ENCODE measurements at regions not wholly inside any gene's neighbourhood (a gene's known extent, or its start where the extent isn't known, plus 50 kb on each side); places are given as distances from the start of the nearest gene placed in this dataset.

- Histone ChIP-seq H3K9me3 (ENCODE audit: low read length) (no peaks in the 10 kb centered on the region), H3K9ac (ENCODE audit: low read length) (no peak overlapping the region), H3K36me3 (ENCODE audit: insufficient read depth, low read length) (no peaks in the 10 kb centered on the region), H3K9me2 (ENCODE audit: insufficient read depth, low read length) (no peaks in the 10 kb centered on the region), H3K79me2 (replicated peaks; ENCODE audit: insufficient read depth, low read length) (no peaks in the 10 kb centered on the region), H2AFZ (ENCODE audit: low read depth, low read length) (no peak overlapping the region), H3K27me3 (ENCODE audit: insufficient read depth, low read depth, low read length) (no peaks in the 10 kb centered on the region), H4K20me1 (ENCODE audit: insufficient read depth) (no peaks in the 10 kb centered on the region), H3F3A (ENCODE audit: insufficient read depth, low read length, poor library complexity, severe bottlenecking) (no peaks in the 10 kb centered on the region), H3K4me2 (ENCODE audit: low read length) (no peak overlapping the region), H3K4me3 (ENCODE audit: low read length) (no peak overlapping the region), H3K27ac (ENCODE audit: low read length) (no peak overlapping the region)
- TF ChIP-seq, protein P1, sequence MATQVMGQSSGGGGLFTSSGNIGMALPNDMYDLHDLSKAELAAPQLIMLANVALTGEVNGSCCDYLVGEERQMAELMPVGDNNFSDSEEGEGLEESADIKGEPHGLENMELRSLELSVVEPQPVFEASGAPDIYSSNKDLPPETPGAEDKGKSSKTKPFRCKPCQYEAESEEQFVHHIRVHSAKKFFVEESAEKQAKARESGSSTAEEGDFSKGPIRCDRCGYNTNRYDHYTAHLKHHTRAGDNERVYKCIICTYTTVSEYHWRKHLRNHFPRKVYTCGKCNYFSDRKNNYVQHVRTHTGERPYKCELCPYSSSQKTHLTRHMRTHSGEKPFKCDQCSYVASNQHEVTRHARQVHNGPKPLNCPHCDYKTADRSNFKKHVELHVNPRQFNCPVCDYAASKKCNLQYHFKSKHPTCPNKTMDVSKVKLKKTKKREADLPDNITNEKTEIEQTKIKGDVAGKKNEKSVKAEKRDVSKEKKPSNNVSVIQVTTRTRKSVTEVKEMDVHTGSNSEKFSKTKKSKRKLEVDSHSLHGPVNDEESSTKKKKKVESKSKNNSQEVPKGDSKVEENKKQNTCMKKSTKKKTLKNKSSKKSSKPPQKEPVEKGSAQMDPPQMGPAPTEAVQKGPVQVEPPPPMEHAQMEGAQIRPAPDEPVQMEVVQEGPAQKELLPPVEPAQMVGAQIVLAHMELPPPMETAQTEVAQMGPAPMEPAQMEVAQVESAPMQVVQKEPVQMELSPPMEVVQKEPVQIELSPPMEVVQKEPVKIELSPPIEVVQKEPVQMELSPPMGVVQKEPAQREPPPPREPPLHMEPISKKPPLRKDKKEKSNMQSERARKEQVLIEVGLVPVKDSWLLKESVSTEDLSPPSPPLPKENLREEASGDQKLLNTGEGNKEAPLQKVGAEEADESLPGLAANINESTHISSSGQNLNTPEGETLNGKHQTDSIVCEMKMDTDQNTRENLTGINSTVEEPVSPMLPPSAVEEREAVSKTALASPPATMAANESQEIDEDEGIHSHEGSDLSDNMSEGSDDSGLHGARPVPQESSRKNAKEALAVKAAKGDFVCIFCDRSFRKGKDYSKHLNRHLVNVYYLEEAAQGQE (IDR thresholded peaks at IDR 0.05; ENCODE audit: borderline replicate concordance) = no peak
- no peak for TF ChIP-seq EZH2 (IDR thresholded peaks at IDR 0.05; ENCODE audit: borderline replicate concordance, insufficient read depth, low read length, poor library complexity, severe bottlenecking)
Measured at GRCh38 chr9:17019398-17019797, 115.4 kb upstream of the CNTLN start.

DNA sequence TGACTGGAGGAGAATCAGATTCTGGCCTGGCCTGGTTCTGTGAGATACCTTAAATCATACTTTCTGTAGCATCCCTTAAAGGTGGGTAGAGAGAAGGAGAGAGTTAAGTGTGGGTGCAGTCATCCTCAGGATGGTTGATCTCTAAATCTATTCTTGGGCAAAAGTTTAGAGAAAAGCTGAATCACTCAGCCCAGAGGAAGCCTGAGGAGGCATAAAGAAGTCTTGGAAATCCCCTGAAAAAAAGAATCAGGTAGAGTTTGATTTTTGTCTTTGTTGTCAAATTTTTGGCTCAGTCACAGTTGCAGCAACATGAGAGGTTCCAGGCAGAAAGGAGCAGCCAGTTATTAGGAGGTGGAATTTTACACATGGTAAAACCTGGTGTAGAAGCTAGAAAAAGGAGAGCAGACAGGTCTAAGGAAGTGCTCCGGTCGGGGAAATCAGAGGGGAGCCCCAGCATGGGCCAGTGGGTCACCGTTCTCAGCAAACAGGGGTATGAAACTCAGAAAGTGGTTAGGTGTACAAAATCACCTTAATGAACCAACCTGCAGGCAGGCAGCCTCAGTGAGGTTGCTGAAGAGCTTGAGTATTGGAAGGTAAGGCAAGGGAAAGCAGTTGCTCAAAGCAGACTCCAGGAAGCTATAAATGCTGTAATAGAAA is 116.2 kb upstream of the CNTLN start:
- Histone ChIP-seq H3K4me2 (ENCODE audit: low read length) (no peak overlapping the region), H4K20me1 (ENCODE audit: insufficient read depth) (no peaks in the 10 kb centered on the region), H3K36me3 (ENCODE audit: insufficient read depth, low read length) (no peaks in the 10 kb centered on the region), H3K27ac (ENCODE audit: low read length) (no peak overlapping the region), H3K79me2 (replicated peaks; ENCODE audit: insufficient read depth, low read length) (no peaks in the 10 kb centered on the region), H3K4me3 (ENCODE audit: low read length) (no peak overlapping the region), H3K9me3 (ENCODE audit: low read length) (no peaks in the 10 kb centered on the region), H3K9me2 (ENCODE audit: insufficient read depth, low read length) (no peaks in the 10 kb centered on the region), H3K9ac (ENCODE audit: low read length) (no peak overlapping the region), H2AFZ (ENCODE audit: low read depth, low read length) (no peak overlapping the region), H3F3A (ENCODE audit: insufficient read depth, low read length, poor library complexity, severe bottlenecking) (no peaks in the 10 kb centered on the region), H3K27me3 (ENCODE audit: insufficient read depth, low read depth, low read length) (no peaks in the 10 kb centered on the region)
- TF ChIP-seq MXI1 (conservative IDR thresholded peaks at IDR 0.05; ENCODE audit: poor library complexity, severe bottlenecking) = no peak
- no peak for TF ChIP-seq SMC3 (conservative IDR thresholded peaks at IDR 0.05; ENCODE audit: poor library complexity)
- no peak for TF ChIP-seq EP300 (conservative IDR thresholded peaks at IDR 0.05; ENCODE audit: poor library complexity, severe bottlenecking)
- no peak for TF ChIP-seq POLR2AphosphoS5 (IDR thresholded peaks at IDR 0.05)
- TF ChIP-seq, protein P1 (IDR thresholded peaks at IDR 0.05; ENCODE audit: borderline replicate concordance) = no peak
- TF ChIP-seq EZH2 (IDR thresholded peaks at IDR 0.05; ENCODE audit: borderline replicate concordance, insufficient read depth, low read length, poor library complexity, severe bottlenecking) = no peak
